ENCODE measurements at regions not wholly inside any gene's neighbourhood (a gene's known extent, or its start where the extent isn't known, plus 50 kb on each side); places are given as distances from the start of the nearest gene placed in this dataset.

GRCh38 chr11:57972013-57972367 lies 51.7 kb upstream of the OR9Q1 start:
- TF ChIP-seq, protein P1, sequence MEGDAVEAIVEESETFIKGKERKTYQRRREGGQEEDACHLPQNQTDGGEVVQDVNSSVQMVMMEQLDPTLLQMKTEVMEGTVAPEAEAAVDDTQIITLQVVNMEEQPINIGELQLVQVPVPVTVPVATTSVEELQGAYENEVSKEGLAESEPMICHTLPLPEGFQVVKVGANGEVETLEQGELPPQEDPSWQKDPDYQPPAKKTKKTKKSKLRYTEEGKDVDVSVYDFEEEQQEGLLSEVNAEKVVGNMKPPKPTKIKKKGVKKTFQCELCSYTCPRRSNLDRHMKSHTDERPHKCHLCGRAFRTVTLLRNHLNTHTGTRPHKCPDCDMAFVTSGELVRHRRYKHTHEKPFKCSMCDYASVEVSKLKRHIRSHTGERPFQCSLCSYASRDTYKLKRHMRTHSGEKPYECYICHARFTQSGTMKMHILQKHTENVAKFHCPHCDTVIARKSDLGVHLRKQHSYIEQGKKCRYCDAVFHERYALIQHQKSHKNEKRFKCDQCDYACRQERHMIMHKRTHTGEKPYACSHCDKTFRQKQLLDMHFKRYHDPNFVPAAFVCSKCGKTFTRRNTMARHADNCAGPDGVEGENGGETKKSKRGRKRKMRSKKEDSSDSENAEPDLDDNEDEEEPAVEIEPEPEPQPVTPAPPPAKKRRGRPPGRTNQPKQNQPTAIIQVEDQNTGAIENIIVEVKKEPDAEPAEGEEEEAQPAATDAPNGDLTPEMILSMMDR (IDR thresholded peaks at IDR 0.05): no peak
- no peak for TF ChIP-seq POLR2A (IDR thresholded peaks at IDR 0.05)
- TF ChIP-seq POLR2AphosphoS5 (IDR thresholded peaks at IDR 0.05): no peak
